Activated CD4-positive, alpha-beta T cell treated with anti-CD3 and anti-CD28 coated beads, Interleukin-2, amount 10 ng/mL, durations not matched to agents 24 days and 14 days (primary cell): ENCODE measurements at regions not wholly inside any gene's neighbourhood (a gene's known extent, or its start where the extent isn't known, plus 50 kb on each side); places are given as distances from the start of the nearest gene placed in this dataset.

Experiments used
- DNase-seq: peaks from one replicate; pipeline ENCODE4 v3.0.0; 2022
- H3K27ac Mint-ChIP-seq: one replicate; pipeline ENCODE4 v1.8.0; 2022; ENCODE audit warnings: mild to moderate bottlenecking, mixed read lengths
- H3K27me3 Mint-ChIP-seq: one replicate; pipeline ENCODE4 v1.8.0; 2022; ENCODE audit warnings: mixed read lengths
- H3K36me3 Mint-ChIP-seq: one replicate; pipeline ENCODE4 v1.8.0; 2022; ENCODE audit warnings: low read depth, mild to moderate bottlenecking, mixed read lengths
- H3K4me1 Mint-ChIP-seq: one replicate; pipeline ENCODE4 v1.8.0; 2021; ENCODE audit warnings: mixed read lengths
- H3K4me3 Mint-ChIP-seq: one replicate; pipeline ENCODE4 v1.8.0; 2022; ENCODE audit warnings: mild to moderate bottlenecking, moderate library complexity, mixed read lengths
- H3K9me3 Mint-ChIP-seq: one replicate; pipeline ENCODE4 v1.8.0; 2021; ENCODE audit warnings: mixed read lengths
- intact Hi-C: fragments of 100-400 bp; cut with micrococcal nuclease; formaldehyde crosslinking; loops from one replicate; pipeline ENCODE4 v1.15.1; 2023

GRCh38 chr6:143621876-143622605, 55.7 kb upstream of the PHACTR2 start:
- Mint-ChIP-seq H3K36me3 (peaks cover 2% of the 10 kb centered on the region), H3K4me1 (peaks cover 21% of the 10 kb centered on the region), H3K4me3 (no peak overlapping the region), H3K27me3 (no peaks in the 10 kb centered on the region), H3K9me3 (no peaks in the 10 kb centered on the region), H3K27ac (no peak overlapping the region)
- no peak for DNase-seq
- intact Hi-C loops: no loop called here

DNA sequence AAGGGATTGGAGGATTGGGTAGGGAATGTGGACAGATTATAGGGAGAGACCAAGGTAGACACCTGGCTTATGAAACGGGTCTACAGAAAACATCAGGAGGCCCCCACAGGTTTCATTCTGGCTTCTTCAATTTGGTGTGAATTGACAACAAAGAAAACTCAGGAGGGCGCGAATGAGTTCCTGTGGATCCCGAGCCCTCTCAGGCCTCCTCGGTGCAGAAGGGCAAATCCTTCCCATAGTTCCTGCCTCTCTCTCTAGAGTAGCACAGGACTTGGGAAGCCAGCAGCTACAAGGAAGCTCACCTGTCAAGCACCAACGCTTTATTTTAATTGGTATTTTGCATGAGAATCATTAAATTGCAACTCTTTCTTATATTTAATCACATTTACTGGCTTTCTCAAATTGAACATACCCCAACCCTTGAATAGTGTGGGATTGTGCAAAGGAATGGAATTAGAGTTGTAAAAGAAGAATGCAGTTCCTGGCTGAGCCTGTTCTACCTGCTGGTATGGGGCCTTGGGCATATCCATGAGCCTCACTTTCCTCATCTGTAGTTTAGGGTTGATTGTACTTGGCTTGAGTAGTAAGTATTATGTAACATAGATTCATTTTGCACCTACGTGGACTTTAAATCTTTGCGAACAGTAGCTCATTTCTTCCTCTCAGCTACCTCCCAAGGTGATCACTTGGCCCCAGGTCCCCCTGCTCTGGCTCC, 56.4 kb upstream of the PHACTR2 start:
- no peak for DNase-seq
- Mint-ChIP-seq H3K9me3 (no peaks in the 10 kb centered on the region), H3K4me1 (peaks cover 25% of the 10 kb centered on the region), H3K27me3 (no peaks in the 10 kb centered on the region), H3K36me3 (no peaks in the 10 kb centered on the region), H3K27ac (no peak overlapping the region), H3K4me3 (no peak overlapping the region)
- intact Hi-C loops: no loop called here

GRCh38 chr6:143620447-143620846, 57.3 kb upstream of the PHACTR2 start:
- intact Hi-C loops: no loop called here
- no peak overlapping the region for H3K4me3 Mint-ChIP-seq
- peaks cover 23% of the 10 kb centered on the region for H3K4me1 Mint-ChIP-seq
- DNase-seq: no peak
- no peaks in the 10 kb centered on the region for H3K36me3 Mint-ChIP-seq
- H3K27me3 Mint-ChIP-seq: no peaks in the 10 kb centered on the region
- H3K9me3 Mint-ChIP-seq: no peaks in the 10 kb centered on the region
- no peak overlapping the region for H3K27ac Mint-ChIP-seq

- no peaks in the 10 kb centered on the region for H3K27me3 Mint-ChIP-seq
- no peaks in the 10 kb centered on the region for H3K9me3 Mint-ChIP-seq
- peaks cover 26% of the 10 kb centered on the region for H3K4me1 Mint-ChIP-seq
- intact Hi-C loops: no loop called here
- H3K36me3 Mint-ChIP-seq: no peaks in the 10 kb centered on the region
- DNase-seq: no peak
- H3K4me3 Mint-ChIP-seq: no peak overlapping the region
- H3K27ac Mint-ChIP-seq: no peak overlapping the region
Observed at GRCh38 chr6:143619824-143620401, 57.9 kb upstream of the PHACTR2 start.

GRCh38 chr6:143616741-143617140, 61.0 kb upstream of the PHACTR2 start:
- intact Hi-C loops: no loop called here
- Mint-ChIP-seq H3K27ac (no peak overlapping the region), H3K9me3 (no peaks in the 10 kb centered on the region), H3K4me3 (no peak overlapping the region), H3K27me3 (no peaks in the 10 kb centered on the region), H3K36me3 (no peaks in the 10 kb centered on the region), H3K4me1 (peaks cover 21% of the 10 kb centered on the region)
- DNase-seq: no peak

GRCh38 chr6:143615785-143616184, 62.0 kb upstream of the PHACTR2 start:
- Mint-ChIP-seq H3K9me3 (no peaks in the 10 kb centered on the region), H3K4me3 (no peak overlapping the region), H3K4me1 (peaks cover 26% of the 10 kb centered on the region), H3K27me3 (no peaks in the 10 kb centered on the region), H3K36me3 (no peaks in the 10 kb centered on the region), H3K27ac (no peak overlapping the region)
- intact Hi-C loops: loop anchor here (1.0 kb wide), 1 partner anchor 14 kb away; no protein-coding TSS in a partner anchor
- no peak for DNase-seq

GRCh38 chr6:143614235-143614634, 63.5 kb upstream of the PHACTR2 start:
- intact Hi-C loops: no loop called here
- H3K36me3 Mint-ChIP-seq: no peaks in the 10 kb centered on the region
- H3K4me3 Mint-ChIP-seq: no peak overlapping the region
- no peak overlapping the region for H3K27ac Mint-ChIP-seq
- H3K27me3 Mint-ChIP-seq: no peaks in the 10 kb centered on the region
- H3K9me3 Mint-ChIP-seq: no peaks in the 10 kb centered on the region
- H3K4me1 Mint-ChIP-seq: peaks cover 26% of the 10 kb centered on the region
- DNase-seq: no peak

DNA sequence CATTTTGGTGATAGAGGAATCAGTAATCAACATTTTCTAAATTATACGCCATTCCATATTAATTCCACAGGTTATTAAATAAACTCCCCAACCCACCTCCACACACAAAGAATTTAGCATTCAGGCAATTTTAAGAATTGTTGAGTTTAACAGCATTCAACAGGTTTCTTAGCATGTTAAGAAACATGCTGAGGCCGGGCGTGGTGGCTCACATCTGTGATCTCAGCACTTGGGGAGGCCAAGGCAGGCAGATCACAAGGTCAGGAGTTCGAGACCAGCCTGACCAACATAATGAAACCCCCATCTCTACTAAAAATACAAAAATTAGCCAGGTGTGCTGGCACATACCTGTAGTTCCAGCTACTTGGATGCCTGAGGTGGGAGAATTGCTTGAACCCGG, 64.0 kb upstream of the PHACTR2 start:
- Mint-ChIP-seq H3K27me3 (no peaks in the 10 kb centered on the region), H3K27ac (no peak overlapping the region), H3K4me3 (no peak overlapping the region), H3K36me3 (no peaks in the 10 kb centered on the region), H3K9me3 (no peaks in the 10 kb centered on the region), H3K4me1 (peaks cover 24% of the 10 kb centered on the region)
- no peak for DNase-seq
- intact Hi-C loops: no loop called here

DNA sequence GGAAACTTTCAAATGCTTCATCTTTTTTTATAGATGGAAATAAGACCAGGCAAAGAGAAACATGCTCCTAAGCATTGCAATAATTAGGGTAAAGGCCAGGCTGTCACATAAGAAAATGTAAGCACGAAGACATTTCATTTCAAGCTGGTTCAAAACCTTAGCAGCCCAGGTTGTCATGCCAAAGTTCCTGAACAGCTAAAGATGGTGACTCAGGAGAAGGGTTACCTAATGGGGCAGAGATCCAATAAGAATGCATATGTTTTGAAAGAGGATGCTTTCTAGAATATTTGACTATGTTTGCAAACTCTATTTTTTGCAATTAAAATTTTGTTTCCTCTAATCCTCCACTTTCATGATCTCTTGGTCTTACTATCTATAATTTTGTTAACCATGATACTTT, 65.6 kb upstream of the PHACTR2 start:
- H3K4me1 Mint-ChIP-seq: peaks cover 22% of the 10 kb centered on the region
- no peak overlapping the region for H3K27ac Mint-ChIP-seq
- DNase-seq: no peak
- H3K27me3 Mint-ChIP-seq: no peaks in the 10 kb centered on the region
- no peaks in the 10 kb centered on the region for H3K36me3 Mint-ChIP-seq
- no peaks in the 10 kb centered on the region for H3K9me3 Mint-ChIP-seq
- intact Hi-C loops: no loop called here
- no peak overlapping the region for H3K4me3 Mint-ChIP-seq

DNA sequence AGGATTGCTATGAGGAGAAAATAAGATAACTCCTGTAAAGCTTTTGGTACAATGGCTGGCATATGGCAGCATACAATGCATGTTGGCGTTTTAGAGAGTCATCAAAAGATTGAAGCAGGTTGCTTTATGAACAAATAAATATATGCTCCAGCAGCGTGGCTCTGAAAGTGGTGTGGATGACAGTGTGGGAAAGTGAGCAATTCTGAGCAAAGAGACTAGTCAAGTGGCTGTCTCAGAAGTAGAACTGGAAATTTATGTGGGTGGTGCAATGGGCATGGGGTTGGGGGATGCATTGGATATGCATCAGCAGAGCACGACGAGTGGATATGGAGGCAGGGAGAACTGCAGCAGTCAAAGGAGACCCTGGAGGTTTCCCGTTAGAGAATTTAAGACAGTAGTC, 66.2 kb upstream of the PHACTR2 start:
- peaks cover 21% of the 10 kb centered on the region for H3K4me1 Mint-ChIP-seq
- no peaks in the 10 kb centered on the region for H3K36me3 Mint-ChIP-seq
- intact Hi-C loops: no loop called here
- no peak for DNase-seq
- H3K27me3 Mint-ChIP-seq: no peaks in the 10 kb centered on the region
- no peaks in the 10 kb centered on the region for H3K9me3 Mint-ChIP-seq
- H3K4me3 Mint-ChIP-seq: no peak overlapping the region
- no peak overlapping the region for H3K27ac Mint-ChIP-seq

DNA sequence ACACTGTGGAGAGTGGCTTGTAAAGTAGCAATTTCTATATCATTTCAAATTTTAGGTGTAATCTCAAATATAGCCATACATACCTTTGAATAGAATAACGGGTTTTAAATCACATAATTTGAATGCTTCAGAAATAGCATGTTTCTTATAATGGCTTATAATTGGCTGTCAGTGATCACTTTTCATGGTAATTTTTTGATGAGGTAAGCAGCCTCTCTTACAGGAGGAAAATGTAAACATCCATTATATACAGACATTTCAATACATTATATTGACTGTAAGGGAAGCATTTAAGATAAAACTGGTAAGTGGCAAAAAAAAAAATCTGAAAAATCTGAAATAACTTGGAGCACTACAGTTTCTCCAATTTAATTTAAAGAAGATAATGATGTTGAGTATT, 67.8 kb upstream of the PHACTR2 start:
- Mint-ChIP-seq H3K36me3 (no peaks in the 10 kb centered on the region), H3K9me3 (no peaks in the 10 kb centered on the region), H3K4me3 (no peak overlapping the region), H3K27me3 (no peaks in the 10 kb centered on the region), H3K27ac (no peak overlapping the region), H3K4me1 (peaks cover 12% of the 10 kb centered on the region)
- intact Hi-C loops: no loop called here
- no peak for DNase-seq

DNA sequence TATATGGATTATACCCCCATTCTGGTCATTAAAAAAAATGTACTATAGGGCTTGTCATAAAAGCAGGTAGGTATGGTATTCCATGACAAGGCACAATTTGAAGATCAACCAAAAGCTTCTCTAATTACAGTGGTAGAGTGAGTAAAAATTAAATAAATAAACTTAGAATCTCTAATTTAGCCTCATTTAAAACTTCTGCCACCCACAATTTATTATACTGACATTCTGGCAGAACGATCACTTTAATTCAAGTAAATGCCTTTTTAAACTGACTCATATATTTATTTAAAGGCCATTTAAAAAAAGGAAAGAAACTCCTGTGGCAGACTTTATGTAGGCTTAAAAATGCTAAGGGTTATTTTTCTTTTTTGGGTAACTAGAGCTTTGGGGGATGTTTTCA, 68.3 kb upstream of the PHACTR2 start:
- H3K4me1 Mint-ChIP-seq: peaks cover 9% of the 10 kb centered on the region
- no peaks in the 10 kb centered on the region for H3K9me3 Mint-ChIP-seq
- intact Hi-C loops: no loop called here
- no peaks in the 10 kb centered on the region for H3K27me3 Mint-ChIP-seq
- no peak for DNase-seq
- H3K36me3 Mint-ChIP-seq: no peaks in the 10 kb centered on the region
- no peak overlapping the region for H3K27ac Mint-ChIP-seq
- H3K4me3 Mint-ChIP-seq: no peak overlapping the region

DNA sequence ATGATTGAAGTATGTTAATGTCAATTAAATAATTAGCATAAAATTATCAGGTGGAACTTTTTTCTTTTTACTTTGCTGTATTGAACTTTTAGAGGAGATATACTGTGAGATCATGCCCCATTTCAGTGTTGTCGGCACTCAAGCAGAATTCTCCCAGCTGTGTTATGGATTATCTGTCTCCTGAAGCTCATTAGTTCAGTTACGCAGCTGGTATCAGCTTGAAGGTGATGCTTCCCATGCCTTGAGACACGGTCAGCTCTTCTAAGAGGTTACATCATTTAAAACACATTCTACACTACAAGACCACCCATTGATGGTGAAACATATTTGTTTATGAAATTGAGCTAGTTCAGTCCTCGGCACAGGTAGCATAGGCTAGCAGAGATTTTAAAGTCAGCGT, 68.9 kb upstream of the PHACTR2 start:
- H3K27ac Mint-ChIP-seq: no peak overlapping the region
- intact Hi-C loops: no loop called here
- H3K36me3 Mint-ChIP-seq: no peaks in the 10 kb centered on the region
- H3K4me3 Mint-ChIP-seq: no peak overlapping the region
- DNase-seq: no peak
- H3K27me3 Mint-ChIP-seq: no peaks in the 10 kb centered on the region
- H3K4me1 Mint-ChIP-seq: peaks cover 6% of the 10 kb centered on the region
- H3K9me3 Mint-ChIP-seq: no peaks in the 10 kb centered on the region

DNA sequence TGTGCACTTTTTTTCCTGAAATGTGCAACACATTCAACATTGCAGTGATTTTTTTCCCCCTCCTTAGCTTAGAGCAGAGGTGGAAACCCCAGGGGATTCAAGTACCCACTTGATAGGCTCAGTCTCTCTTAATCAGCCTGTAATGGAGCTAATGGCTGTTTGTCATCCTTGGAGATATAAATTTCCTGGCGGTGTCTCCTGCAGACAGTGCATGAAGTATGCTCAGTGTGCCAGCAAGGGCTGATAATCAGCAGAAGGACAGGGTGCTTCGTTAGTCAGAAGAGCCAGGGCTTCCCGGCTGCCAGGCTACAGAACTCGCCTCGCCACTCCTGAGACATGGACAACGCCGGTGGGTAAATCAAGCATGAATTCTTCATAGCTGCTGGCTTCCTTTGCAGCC, 69.8 kb upstream of the PHACTR2 start:
- H3K4me3 Mint-ChIP-seq: no peak overlapping the region
- no peak for DNase-seq
- no peaks in the 10 kb centered on the region for H3K9me3 Mint-ChIP-seq
- H3K27ac Mint-ChIP-seq: no peak overlapping the region
- H3K27me3 Mint-ChIP-seq: no peaks in the 10 kb centered on the region
- intact Hi-C loops: no loop called here
- peaks cover 6% of the 10 kb centered on the region for H3K4me1 Mint-ChIP-seq
- no peaks in the 10 kb centered on the region for H3K36me3 Mint-ChIP-seq
